Astrocyte (in vitro differentiated cells and primary cell): ENCODE measurements at regions not wholly inside any gene's neighbourhood (a gene's known extent, or its start where the extent isn't known, plus 50 kb on each side); places are given as distances from the start of the nearest gene placed in this dataset.

ENCODE experiments used
- CTCF ChIP-seq: IDR thresholded peaks from 2 replicates; pipeline ENCODE4 v1.5.1; 2011; ENCODE audit warnings: low read depth, mild to moderate bottlenecking, inconsistent platforms, low read length, moderate library complexity; ENCODE audit not compliant: insufficient read depth
- EZH2 ChIP-seq: IDR thresholded peaks from 2 replicates; pipeline ENCODE4 v1.6.1; 2012; ENCODE audit warnings: mild to moderate bottlenecking, low read length, inconsistent platforms; ENCODE audit not compliant: insufficient read depth

- TF ChIP-seq EZH2 (no peak), CTCF (no peak)
These were observed 169.6 kb upstream of the ZNF804B start for GRCh38 chr7:88589927-88590326.
